Calu3 (cell line): ENCODE measurements at regions not wholly inside any gene's neighbourhood (a gene's known extent, or its start where the extent isn't known, plus 50 kb on each side); places are given as distances from the start of the nearest gene placed in this dataset.

Experiments used
- BruUV-seq: library from RNA; stranded (reverse); fragments of 400-500 nt; replicated peaks from 2 replicates; lab custom pipeline; 2021; lab: Mats Ljungman, UMichigan
- CTCF ChIA-PET: fragments of 300-600 bp; sonication (Branson Sonifier 250); formaldehyde crosslinking; loops from one replicate; lab custom pipeline; 2022; ENCODE audit warnings: antibody characterized with exemption; lab: Charles Lee
- DNase-seq: peaks from one replicate; pipeline ENCODE4 v3.0.0; 2022
- H3K27ac Mint-ChIP-seq: one replicate; pipeline ENCODE4 v1.8.0; 2022; ENCODE audit warnings: mixed read lengths; ENCODE audit not compliant: unreplicated experiment
- H3K27me3 Mint-ChIP-seq: one replicate; pipeline ENCODE4 v1.8.0; 2022; ENCODE audit warnings: mixed read lengths; ENCODE audit not compliant: unreplicated experiment
- H3K36me3 Mint-ChIP-seq: one replicate; pipeline ENCODE4 v1.8.0; 2022; ENCODE audit warnings: mild to moderate bottlenecking, moderate library complexity, mixed read lengths; ENCODE audit not compliant: insufficient read depth, unreplicated experiment
- H3K4me1 Mint-ChIP-seq: one replicate; pipeline ENCODE4 v1.8.0; 2022; ENCODE audit warnings: mild to moderate bottlenecking, low read depth, mixed read lengths; ENCODE audit not compliant: unreplicated experiment
- H3K4me3 Mint-ChIP-seq: one replicate; pipeline ENCODE4 v1.8.0; 2022; ENCODE audit warnings: mild to moderate bottlenecking, low read depth, moderate library complexity, mixed read lengths; ENCODE audit not compliant: unreplicated experiment
- H3K9me3 Mint-ChIP-seq: one replicate; pipeline ENCODE4 v1.8.0; 2022; ENCODE audit warnings: low read depth, mixed read lengths; ENCODE audit not compliant: unreplicated experiment
- CTCF ChIP-seq: fragments of 200-600 bp; IDR thresholded peaks from one replicate; pipeline ENCODE4 v1.8.0; 2022; ENCODE audit warnings: antibody characterized with exemption; ENCODE audit not compliant: unreplicated experiment
- intact Hi-C: fragments of 100-400 bp; cut with micrococcal nuclease; formaldehyde crosslinking; loops from one replicate; pipeline ENCODE4 v1.10.0; 2022; ENCODE audit not compliant: unreplicated experiment

DNA sequence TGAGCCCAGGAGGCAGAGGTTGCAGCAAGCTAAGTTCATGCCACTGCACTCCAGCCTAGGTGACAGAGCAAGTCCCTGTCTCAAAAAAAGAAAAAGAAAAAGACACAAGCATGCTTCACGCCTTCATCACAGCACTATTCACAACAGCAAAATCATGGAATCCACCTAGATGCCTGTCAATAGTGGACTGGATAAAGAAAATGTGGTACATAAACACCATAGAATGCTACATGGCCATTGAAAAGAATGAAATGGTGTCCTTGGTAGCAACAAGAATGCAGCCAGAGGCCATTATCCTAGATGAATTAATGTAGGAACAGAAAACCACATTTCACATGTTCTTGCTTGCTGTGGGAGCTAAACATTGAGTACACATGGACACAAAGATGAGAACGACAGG lies 392.6 kb downstream of the EIPR1 start:
- Mint-ChIP-seq H3K36me3 (no peaks in the 10 kb centered on the region), H3K27ac (no peak overlapping the region), H3K4me1 (no peaks in the 10 kb centered on the region), H3K27me3 (no peaks in the 10 kb centered on the region), H3K4me3 (no peak overlapping the region), H3K9me3 (peaks cover 12% of the 10 kb centered on the region)
- TF ChIP-seq CTCF: no peak
- intact Hi-C loops: no loop called here
- CTCF ChIA-PET: no interaction called here
- no TSS peak for BruUV-seq
- DNase-seq: no peak

DNA sequence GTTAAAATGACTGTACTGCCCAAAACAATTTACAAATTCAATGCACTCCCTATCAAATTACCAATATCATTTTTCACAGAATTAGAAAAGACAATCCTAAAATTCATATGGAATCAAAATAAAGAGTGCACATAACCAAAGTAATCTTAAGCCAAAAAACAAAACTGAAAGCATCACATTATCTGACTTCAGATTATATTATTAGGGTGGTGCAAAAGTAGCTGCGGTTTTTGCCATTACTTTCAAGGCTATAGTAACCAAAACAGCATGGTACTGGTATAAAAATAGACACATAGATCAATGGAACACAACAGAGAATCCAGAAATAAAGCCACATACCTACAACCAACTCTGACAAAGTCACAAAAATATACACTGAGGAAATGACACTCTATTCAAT lies 396.6 kb downstream of the EIPR1 start:
- no peak for TF ChIP-seq CTCF
- Mint-ChIP-seq H3K27me3 (no peaks in the 10 kb centered on the region), H3K36me3 (no peaks in the 10 kb centered on the region), H3K9me3 (peaks cover 12% of the 10 kb centered on the region), H3K27ac (no peak overlapping the region), H3K4me3 (no peak overlapping the region), H3K4me1 (no peaks in the 10 kb centered on the region)
- CTCF ChIA-PET: no interaction called here
- DNase-seq: no peak
- no TSS peak for BruUV-seq
- intact Hi-C loops: no loop called here

DNA sequence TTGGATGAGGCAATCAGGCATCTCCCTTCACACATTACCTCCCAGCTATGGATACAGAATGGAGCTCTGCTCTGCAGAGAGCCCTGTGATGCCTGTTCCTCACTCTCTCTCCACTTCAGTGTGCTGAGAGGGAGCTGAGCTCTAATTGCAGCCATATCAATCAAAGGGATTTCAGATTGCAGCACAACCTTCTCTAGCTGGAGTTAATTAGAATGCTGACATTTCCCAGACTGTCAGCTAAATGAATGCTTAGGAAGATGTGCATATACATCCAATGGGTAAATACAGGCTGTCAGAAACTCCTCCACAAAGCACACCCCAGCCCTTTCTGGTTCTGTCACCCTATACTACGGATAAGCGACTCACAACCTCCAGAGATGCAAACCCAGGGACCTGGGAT lies 402.6 kb downstream of the EIPR1 start:
- BruUV-seq: no TSS peak
- no peak overlapping the region for H3K27ac Mint-ChIP-seq
- H3K36me3 Mint-ChIP-seq: no peaks in the 10 kb centered on the region
- TF ChIP-seq CTCF: no peak
- DNase-seq: no peak
- CTCF ChIA-PET: no interaction called here
- no peaks in the 10 kb centered on the region for H3K27me3 Mint-ChIP-seq
- no peaks in the 10 kb centered on the region for H3K4me1 Mint-ChIP-seq
- H3K4me3 Mint-ChIP-seq: no peak overlapping the region
- intact Hi-C loops: no loop called here
- peaks cover 16% of the 10 kb centered on the region for H3K9me3 Mint-ChIP-seq

GRCh38 chr2:2960441-2961133 lies 417.0 kb downstream of the EIPR1 start:
- no peak for TF ChIP-seq CTCF
- no peak for DNase-seq
- Mint-ChIP-seq H3K4me1 (no peaks in the 10 kb centered on the region), H3K27ac (no peak overlapping the region), H3K4me3 (no peak overlapping the region), H3K9me3 (peaks cover 7% of the 10 kb centered on the region), H3K36me3 (no peaks in the 10 kb centered on the region), H3K27me3 (no peaks in the 10 kb centered on the region)
- intact Hi-C loops: no loop called here
- no TSS peak for BruUV-seq
- CTCF ChIA-PET: no interaction called here
